Erythroblast (primary cell): ENCODE measurements at regions not wholly inside any gene's neighbourhood (a gene's known extent, or its start where the extent isn't known, plus 50 kb on each side); places are given as distances from the start of the nearest gene placed in this dataset.

Experiments used
- GATA1 ChIP-seq: IDR thresholded peaks from 2 replicates; pipeline ENCODE4 v1.6.1; 2011; ENCODE audit warnings: low read depth, mild to moderate bottlenecking, control low read depth, low read length, moderate library complexity
- POLR2A ChIP-seq: IDR thresholded peaks from 2 replicates; pipeline ENCODE4 v1.6.1; 2011; ENCODE audit warnings: mild to moderate bottlenecking, low read length

DNA sequence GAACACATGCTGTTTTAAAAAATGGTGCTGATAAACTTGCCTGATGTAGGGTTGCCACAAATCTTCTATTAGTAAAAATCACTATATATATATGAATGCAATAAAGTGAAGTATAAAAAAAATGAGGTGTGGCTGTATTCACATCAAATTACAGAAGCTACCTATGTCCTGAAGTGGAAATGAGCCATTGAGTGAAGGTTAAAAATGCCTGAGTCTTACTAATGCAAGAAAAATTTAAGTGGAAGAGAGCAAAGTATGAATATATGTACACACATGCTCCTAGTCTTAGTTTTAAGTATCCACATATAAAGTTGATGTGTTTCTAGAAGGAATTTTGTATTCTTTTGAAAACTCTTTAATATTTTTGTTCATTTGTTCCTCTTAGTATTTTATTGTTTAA, 808.3 kb upstream of the MAN1A1 start:
- TF ChIP-seq POLR2A (no peak), GATA1 (no peak)
